GM12864 (cell line): ENCODE measurements at regions not wholly inside any gene's neighbourhood (a gene's known extent, or its start where the extent isn't known, plus 50 kb on each side); places are given as distances from the start of the nearest gene placed in this dataset.

Source experiments
- DNase-seq: peaks from one replicate; pipeline ENCODE4 v3.0.0-alpha.2; 2011; ENCODE audit warnings: low read depth
- H3K4me3 ChIP-seq: 2 replicates; pipeline ENCODE4 v1.5.1; 2011; ENCODE audit warnings: mild to moderate bottlenecking, low read depth, low read length, control low read depth
- TF ChIP-seq, protein P1 (sequence below): IDR thresholded peaks from 2 replicates; pipeline ENCODE4 v1.5.1; 2011; ENCODE audit warnings: low read depth, mild to moderate bottlenecking, moderate library complexity, low read length, control low read depth, inconsistent platforms; ENCODE audit errors: missing control alignments

DNA sequence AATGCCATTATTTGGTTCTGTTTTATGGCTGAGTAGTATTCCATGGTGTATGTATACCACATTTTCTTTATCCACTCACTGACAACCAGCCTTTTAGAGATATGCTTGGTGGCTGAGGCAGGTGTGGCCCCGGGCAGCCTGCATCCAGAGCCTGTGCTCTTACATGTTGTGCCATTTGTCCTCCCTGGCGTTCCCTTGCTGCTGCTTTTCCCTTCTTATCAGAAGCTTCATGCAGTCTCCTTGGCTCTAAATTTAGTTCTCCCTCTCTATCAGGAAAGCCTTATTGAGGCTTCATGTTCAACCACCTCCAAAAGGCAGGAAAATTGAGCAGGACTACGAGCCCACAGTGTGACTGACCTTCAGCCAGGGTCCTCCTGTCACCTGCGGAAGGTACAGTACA lies 131.7 kb upstream of the ITGA6 start:
- DNase-seq, result no peak
- no peak overlapping the region for H3K4me3 ChIP-seq
- TF ChIP-seq, protein P1, sequence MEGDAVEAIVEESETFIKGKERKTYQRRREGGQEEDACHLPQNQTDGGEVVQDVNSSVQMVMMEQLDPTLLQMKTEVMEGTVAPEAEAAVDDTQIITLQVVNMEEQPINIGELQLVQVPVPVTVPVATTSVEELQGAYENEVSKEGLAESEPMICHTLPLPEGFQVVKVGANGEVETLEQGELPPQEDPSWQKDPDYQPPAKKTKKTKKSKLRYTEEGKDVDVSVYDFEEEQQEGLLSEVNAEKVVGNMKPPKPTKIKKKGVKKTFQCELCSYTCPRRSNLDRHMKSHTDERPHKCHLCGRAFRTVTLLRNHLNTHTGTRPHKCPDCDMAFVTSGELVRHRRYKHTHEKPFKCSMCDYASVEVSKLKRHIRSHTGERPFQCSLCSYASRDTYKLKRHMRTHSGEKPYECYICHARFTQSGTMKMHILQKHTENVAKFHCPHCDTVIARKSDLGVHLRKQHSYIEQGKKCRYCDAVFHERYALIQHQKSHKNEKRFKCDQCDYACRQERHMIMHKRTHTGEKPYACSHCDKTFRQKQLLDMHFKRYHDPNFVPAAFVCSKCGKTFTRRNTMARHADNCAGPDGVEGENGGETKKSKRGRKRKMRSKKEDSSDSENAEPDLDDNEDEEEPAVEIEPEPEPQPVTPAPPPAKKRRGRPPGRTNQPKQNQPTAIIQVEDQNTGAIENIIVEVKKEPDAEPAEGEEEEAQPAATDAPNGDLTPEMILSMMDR, result no peak

DNA sequence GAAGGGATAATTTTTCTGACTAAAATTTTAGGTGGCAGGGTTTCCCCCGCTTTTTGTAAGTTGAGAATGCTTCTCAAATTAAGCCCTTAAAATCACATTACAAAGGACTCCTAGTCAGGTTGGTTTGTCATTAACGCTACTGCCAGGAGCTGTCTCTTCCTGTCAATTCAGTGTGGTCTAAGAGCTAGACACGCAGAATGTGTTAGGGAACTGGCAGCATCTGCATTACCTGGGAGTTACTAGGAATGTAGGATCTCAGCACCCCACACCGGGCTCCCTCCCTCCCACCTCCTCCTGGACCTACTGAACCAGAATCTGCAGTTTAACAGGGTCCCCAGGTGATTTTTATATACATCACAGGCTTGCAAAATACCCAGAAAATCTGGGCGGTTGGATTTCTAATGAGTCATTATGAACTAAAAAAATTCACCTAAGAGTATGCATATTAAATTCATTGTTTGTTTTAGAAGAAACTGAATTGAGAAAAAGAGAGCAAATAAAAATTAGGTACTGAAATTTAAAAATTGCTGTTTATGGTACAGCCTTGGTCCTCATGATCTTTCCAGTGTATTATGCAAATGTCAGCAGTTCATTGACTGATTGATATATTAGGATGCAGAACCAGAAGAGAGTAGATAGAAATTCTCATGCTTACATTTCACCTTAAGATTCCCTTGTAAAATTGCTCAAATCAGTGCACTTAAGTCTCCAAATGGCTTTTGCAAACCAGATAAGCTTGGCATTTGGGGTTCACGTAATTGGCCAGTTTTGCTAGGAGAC lies 130.9 kb upstream of the ITGA6 start:
- TF ChIP-seq, protein P1, result no peak
- DNase-seq, result no peak
- no peak overlapping the region for H3K4me3 ChIP-seq

DNA sequence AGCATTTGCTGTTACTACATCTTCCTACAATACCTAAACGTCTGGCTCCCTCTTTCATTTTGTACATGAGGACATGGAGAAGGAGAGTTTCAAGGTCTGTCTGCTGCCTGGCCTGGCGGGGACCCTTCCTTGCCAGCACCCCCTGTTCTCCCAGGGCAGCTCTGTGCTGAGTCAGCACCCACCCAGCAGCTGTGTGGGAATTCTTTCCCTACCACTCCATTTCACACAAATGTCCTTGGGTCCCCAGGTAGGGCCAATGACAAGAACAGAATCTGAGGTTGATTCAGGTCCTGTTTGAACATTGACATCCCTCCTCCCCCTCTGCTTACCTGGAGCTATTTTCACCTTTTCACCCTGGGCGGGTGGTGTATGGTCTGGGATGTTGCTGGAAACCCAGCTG lies 129.9 kb upstream of the ITGA6 start:
- DNase-seq, result no peak
- TF ChIP-seq, protein P1, result no peak
- H3K4me3 ChIP-seq, result no peak overlapping the region

DNA sequence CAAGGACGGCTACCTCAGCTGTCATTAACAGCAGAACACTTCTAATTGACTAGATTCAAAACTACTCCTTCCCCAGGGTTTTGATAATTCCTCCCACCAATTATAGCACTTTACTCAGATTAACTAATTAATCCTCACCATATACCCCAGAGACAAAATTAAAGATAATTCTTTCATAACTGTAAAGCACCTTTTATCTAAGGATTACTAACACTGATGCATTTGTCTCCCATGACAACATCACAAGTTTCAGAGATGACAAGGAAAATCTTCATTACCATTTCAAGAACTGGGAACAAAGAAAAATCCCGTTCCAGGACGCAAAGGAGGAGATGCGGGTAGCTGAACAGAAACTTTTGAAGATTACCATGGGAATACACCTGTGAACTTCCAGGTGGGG lies 129.4 kb upstream of the ITGA6 start:
- no peak for DNase-seq
- no peak overlapping the region for H3K4me3 ChIP-seq
- TF ChIP-seq, protein P1, result no peak

DNA sequence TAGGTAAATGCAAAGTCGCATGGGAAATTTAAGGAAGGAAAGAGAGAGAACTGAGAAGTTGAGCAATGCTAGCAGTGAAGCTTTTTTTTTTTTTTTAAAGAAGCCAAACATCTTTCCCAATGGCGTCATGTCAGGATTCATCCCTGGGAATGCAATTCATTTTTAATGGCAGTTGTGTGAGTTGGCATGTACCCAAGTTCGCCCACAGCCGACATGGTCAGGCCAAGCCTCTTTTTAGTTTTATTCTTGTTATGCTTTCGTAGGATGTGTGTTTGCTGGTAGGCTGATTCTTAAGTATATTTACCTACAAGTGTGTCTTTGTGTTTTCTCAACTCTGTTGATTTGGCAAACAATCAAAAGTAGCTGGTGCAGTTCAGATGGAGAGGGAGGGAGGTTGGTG lies 127.6 kb upstream of the ITGA6 start:
- TF ChIP-seq, protein P1, result no peak

DNA sequence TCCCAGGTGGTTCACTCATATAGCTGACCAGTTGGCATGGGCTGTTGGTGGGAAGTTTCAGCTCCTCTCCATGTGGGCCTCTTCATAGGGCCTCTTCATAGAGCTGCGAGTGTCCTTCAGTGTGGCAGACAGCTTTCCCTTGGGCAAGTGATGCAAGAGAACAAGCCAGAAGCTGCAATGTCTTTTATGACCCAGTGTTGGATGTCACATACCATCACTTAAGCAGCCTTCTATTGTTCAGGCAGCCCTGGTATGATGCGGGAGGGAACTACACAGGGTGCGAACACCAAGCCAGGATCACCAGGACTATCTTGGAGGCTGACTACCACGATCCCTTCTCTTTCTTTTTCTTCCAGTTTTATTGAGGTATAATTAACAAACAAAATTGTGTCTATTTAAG lies 126.5 kb upstream of the ITGA6 start:
- no peak overlapping the region for H3K4me3 ChIP-seq
- no peak for DNase-seq
- TF ChIP-seq, protein P1, result no peak

More for the DNA sequence above, 127.6 kb upstream of the ITGA6 start:
- no peak for DNase-seq
- H3K4me3 ChIP-seq, result no peak overlapping the region

DNA sequence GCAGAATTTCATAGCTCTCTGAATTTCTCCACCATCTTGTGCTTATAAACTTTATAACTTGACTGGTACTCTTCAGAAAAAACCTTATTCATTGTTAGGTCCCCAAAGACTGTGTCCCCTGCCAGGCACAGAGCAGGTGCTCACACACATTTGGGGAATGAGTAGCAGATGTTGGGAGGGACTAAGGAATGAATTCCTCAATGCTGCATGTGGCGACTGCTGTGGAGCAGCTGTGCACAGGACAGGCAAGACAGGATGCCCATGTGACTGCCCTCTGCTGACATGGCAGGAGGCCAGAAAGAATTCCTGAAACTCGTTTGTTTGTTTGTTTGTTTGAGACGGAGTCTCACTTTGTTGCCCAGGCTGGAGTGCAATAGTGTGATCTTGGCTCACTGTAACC lies 122.3 kb upstream of the ITGA6 start:
- H3K4me3 ChIP-seq, result no peak overlapping the region
- TF ChIP-seq, protein P1, result no peak
- no peak for DNase-seq
